Fibroblast of upper back skin (primary cell): ENCODE measurements at regions not wholly inside any gene's neighbourhood (a gene's known extent, or its start where the extent isn't known, plus 50 kb on each side); places are given as distances from the start of the nearest gene placed in this dataset.

ENCODE experiments used
- DNase-seq: peaks from one replicate; pipeline ENCODE4 v3.0.0-alpha.2; 2013

DNA sequence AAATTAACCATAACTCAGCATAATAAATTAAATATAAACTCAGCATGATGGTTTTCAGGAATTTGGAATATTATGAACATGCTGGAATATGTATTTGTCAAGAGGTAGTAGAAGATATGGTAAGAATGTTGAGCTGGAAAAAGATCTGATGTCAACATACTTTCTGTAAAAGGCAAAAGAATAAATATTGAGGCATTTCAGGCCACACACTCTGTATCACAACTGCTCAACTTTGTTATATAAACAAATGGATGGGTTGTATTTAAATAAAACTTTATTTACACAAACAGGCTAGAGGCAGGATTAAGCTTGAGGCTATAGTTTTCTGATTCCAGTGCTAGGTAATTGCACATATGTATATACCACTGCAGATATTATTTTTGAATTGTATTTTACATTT is 1409.4 kb downstream of the MRPL39 start:
- DNase-seq: peak; percentile 47

DNA sequence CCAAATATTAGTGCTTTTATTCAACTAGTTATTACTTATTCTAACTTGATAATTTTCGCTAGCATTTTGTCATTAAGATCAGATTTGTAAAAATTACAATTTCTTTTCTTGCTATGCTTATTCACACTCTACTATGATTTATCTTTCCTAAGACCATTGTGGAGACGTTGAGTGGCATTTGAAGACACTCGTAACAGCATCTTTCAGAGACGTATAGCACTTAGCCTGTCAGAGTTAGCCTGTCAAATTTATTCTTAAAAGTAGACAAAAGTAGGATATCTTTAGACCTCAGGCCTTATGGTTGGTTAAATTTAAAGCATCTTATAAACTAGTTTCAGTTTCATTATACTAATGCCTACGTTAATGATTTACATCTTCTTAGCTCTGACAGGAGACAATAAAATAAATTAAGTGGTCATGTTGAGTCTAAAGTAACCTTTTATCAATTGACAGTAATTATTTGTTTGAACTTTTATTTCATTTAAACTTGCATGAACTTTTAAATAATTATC is 1410.1 kb downstream of the MRPL39 start:
- DNase-seq: no peak

DNA sequence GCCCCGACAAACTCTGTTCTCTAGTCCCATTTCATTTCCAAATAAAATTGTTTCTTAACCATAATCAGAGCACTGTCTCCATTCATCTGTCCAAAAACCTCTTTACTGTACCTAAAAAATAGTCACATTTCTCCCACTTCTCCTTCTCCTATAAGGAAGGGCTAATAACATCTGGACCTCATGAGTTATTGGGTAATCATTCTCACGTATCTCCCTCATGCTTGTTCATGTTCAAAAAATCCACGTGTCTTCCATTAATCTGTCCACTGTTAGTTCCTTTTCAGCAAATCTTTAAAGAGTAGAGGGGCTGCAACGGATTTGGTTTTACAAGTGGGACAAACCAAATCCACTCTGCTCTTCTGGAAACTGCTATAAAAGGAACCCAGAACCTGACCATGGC is 1418.8 kb downstream of the MRPL39 start:
- peak; percentile 57 for DNase-seq

DNA sequence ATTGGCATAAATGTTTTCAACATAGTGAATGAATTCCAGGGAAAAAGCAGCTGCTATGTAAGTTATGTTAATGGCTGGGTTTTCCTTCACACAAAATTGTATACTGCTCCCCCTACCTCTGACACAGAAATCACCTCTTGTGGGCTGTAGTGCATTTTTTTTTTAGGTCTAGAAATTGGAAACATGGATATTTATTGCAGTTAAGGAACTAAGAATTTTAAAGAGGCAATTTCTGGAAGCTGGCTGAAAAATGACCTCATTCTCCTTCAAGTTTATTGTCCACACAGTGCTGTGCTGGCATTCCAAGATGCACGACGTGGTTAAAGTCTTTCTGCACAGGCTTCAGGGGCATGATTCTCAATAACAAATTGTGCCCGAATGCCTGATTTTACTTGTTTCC is 1424.2 kb downstream of the MRPL39 start:
- DNase-seq: peak; percentile 64

DNA sequence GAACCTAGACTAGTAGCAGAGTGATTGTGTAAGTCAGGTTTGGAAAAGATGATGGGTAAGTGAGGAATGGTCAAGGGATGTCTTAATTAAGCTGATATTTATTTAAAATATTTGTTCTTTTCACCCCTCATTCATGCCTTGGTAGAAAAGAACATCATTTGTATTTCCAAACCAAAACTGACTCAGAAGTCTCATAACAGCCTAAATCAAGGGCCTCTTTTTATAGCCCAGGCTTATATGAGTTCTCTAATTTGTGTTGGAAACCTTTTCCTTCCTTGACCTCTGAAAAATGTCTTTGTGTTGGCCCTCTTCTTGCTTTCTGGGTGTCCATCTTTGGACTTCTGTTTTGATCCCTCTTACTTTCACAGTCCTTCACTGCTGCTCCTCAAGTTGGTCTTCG is 1428.2 kb downstream of the MRPL39 start:
- DNase-seq: no peak

DNA sequence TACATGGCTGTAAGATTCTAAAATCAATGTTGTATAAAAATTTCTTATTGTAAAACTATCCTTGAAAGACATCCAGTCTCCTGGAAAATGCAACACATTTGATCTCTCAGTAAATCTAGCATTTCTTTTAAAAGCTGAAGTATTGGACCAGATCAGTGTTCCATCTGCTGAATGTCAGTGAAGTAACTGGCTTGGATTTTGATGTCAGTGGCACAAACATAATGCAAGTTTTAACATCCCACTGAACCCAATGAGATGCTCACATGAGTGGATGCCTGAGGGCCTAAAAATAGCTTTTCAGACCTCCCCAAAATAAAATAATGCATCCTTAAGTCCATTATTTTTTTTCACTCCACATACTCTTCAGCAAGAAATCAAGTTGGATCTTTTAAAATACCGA is 1432.2 kb downstream of the MRPL39 start:
- DNase-seq: no peak

DNA sequence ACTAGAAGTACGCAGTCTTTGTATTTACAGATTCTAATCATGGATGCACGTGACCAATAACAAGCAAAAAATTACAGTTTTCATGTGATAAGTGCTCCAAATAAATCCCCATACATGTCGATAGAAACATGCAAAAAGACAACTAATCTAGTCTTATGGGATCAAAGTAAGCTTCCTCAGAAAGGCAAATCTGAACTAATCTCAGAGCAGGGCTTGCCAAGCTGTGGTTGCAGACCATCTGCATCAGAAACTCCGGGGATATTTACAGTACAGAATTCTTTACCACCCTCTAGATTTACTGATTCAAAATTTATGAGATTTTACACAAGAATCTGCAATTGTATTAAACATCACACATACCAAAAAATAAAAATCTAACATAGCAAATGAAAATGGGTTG is 1435.5 kb downstream of the MRPL39 start:
- no peak for DNase-seq

DNA sequence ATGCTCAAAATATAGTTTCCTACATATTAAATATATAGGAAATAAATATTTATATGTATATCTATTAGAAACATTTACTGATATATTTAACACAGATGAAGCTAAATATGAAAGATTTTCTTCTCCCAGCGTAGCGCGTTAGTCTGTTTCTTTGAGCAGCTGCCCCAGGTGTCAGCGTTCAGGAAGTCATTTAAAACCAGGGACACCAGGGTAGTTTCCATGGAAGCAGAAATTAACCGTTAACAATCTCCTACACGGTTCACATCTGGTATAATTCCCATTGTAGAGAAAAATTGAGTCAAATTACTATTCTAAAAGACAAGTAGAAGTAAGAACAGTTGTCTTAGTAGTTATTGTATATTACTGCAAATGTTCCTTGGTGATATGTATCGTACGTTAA is 1443.7 kb downstream of the MRPL39 start:
- no peak for DNase-seq

DNA sequence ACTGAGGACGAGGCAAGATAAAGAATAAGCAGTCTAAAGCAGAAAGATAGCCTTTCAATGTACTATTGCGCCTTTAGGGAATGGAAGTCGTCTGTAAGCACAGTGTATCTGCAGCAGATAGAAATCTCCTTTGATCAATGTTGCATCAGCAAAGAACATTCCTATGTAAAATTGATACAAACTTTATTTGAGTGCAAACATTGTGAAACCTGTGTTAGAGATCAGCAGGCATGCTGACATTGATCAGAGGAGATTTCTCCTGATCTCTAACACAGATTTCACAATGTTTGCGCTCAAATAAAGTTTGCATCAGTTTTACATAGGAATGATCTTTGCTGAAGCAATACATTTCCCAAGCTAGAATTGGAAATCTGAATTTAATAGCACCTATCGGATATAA is 1446.8 kb downstream of the MRPL39 start:
- no peak for DNase-seq

DNA sequence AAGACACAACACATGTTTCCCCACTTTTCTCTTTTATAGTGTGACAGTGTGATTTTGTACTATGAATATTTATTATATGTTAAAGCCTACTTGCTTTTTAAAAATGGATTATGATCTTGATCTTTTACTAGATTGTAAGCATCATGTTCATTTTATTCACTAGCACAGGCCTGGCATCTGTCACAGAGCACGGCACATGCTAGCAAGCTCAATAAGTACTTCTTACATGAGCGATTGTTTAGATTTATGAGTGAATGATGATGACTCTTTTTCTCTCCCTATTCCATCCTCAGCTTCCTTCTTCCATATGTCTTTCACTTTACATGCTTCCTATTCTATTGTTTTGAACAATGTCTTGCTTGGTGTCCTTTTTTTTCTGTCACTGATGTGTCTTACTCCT is 1454.1 kb downstream of the MRPL39 start:
- no peak for DNase-seq

DNA sequence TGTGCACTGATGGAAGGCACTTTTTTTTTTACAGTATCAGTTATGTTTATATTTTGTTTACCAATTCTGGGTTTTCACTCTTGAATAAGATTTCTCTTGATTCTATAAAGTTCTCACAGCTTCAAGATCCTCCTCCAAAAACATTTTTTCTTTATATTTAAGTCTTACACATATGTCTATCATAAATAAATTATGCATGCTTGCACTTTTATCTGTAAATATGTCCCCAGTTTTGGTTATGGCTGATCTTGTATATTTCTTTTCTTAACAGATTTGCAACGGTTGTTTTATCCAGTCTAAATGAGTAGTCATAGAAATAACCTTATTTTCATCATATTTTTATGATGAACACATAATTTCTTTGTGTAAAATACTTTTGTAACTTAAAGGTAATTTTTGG is 1456.5 kb downstream of the MRPL39 start:
- no peak for DNase-seq

DNA sequence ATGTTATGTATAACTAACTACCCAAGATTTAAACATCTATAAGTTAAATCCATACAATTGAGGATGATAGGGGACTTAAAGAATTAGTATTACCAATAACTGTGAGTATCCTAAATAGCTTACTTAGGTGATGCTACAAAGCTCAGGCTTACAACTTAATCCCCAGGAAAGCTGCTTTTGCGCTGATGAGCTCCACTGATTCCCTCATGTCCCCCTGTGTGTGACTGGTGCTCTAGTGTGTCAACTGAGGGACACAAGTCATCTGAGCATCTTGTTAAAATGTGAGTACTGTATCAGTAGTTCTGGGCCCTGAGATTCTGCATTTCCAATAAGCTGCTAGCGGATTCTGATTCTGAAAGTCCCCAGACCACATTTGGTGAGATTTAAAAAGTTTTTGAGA is 1458.8 kb downstream of the MRPL39 start:
- no peak for DNase-seq

DNA sequence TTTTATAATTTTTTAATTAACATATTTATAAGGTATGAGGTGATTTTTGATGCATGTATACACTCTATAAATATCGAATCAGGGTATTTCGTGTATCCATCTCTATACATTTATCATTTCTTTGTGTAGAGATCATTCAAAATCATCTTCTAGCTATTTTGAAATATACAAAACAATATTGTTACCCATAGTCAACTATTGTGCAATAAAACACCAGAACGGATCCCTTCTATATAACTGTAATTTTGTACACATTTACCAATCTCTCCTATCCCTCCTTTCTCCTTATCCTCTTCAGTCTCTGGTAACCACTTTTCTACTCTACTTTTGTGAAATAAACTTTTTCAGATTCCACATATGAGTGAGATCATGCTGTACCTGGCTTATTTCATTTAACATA is 1459.6 kb downstream of the MRPL39 start:
- no peak for DNase-seq

DNA sequence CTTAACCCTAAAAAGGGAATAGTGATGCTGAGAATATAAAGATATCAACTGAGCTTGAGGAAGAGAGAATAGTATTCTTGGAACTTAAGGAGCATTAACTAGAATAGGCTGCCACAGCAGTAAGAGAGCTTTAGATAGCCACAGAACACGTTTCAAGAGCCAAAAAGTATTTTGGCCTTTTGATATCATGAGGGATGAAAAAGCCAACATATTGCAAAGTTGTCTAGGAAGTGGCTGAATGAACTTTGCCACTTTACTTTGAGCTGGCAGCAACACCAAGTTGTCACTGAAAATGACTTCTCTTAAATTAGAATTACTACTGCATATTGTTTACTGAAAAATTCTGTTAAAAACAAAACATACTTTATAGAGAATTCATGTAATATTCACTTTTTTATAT is 1476.2 kb downstream of the MRPL39 start:
- no peak for DNase-seq

DNA sequence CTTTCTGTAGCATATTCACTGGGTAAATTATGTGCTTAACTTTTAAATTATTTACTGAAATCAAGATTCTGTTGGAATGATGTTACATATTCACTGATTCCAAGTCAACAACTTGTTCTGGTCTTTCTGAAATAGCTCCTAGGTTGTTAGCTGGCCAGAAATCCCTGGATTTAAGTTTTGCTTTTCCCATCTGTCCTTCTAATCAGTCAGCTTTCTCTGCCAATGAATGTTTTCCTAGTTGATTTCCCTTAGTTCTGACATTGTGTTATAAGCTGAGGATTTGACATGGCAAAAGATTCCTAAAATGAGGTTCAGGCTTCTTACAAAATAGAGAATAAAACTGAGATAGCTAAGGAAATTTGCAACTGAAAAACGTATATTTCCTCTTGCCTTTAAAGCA is 1479.6 kb downstream of the MRPL39 start:
- no peak for DNase-seq

DNA sequence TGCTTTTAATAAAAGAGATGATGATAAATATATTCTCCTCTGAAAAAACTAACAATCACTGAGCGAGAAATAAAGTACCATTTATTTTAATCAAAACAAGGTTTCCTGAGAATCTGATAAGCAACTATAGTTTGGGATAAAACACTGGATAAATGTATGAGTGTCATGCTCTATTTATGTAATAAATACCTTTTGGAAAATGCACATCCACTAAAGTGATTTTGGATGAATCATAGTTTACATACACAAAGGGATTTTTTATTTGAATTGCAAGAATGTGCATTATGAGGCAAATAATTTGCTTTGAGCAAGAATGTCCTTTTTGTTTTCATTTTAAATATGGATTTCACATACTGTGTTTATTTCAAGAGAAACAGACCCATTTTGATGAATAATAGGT is 1483.5 kb downstream of the MRPL39 start:
- DNase-seq: peak; percentile 3

DNA sequence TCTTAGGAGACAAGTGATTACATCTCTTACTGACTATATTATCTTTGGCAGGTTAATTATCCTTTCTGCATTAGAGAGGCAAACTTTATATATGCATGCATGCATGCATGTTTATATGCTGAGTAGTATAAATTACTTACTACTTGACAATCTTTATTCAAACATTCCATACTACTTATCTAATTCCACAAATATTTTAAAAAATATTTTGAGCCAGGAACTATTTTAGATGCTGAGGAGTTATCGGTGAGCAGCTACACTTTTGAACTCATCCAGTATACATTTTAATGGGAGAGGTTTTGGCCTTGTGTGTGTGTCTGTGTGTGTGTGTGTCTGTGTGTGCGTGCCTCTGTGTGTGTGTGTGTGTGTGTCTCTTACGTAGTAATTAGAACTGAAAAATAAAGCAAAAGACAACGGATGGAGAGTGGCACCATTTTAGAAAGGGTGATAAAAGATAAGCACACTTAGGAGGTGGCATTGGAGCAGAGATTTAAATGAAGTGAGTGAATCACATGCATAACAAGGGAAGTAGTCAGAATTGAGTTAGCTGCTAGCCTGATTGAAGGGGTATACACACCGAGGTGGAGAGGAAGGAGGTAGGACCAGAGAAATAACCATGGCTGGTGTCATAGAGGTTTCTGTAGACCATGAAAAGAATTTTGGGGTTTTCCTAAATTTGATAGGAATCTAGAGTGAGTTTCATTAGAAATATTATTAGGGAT is 1488.4 kb downstream of the MRPL39 start:
- peak; percentile 70 for DNase-seq

DNA sequence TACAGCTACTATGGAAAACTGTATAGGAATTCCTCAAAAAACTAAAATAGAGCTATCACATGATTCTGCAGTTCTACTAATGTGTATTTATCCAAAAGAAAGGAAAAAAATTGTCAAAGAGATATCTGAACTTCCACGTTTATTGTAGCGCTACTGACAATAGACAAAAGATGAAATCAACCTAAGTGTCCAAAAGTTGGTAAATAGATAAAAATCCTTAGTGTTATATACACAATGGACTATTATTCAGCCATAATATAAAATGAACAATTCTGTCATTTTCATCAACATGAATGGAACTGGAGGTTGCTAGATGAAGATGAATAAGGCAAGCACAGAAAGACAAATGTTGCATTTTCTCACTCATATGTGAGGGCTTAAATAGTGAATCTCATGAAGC is 1492.1 kb downstream of the MRPL39 start:
- no peak for DNase-seq

DNA sequence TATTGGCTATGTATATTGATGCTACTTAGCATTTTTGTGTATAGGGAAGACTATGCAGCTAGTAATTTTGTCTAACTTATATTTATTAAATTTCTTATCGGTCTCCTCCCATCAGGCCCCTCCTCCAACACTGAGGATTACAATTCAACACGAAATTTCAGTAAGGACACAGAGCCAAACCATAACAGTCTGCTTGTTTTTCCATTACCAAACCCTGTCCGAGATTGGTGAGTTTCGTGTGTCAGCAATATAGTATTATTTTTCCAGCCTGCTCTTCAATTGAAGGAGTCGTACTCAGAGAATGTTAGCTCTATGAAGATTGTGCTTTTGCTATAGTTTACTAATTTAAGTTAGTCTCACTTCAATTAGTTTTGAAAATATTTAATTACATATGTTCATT is 1495.3 kb downstream of the MRPL39 start:
- DNase-seq: peak; percentile 24

DNA sequence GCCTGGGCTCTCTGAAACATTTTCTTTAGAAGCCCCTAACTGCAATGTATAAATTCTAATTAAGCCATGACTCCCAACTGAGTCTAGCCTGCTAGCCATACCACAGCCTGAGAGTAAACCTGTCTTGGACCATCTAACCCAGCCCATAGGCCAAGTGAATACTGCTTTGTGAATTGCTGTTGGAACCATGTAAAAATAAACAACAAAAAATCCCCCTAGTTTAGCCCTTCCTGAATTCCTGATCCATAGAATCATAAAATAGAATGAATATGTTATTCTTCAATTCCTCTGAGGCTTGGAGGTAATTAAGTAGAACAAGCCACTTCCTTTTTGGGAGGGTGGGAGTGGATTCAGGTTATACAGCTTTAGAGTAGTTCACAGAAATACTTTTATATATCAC is 1496.4 kb downstream of the MRPL39 start:
- DNase-seq: peak; percentile 54

DNA sequence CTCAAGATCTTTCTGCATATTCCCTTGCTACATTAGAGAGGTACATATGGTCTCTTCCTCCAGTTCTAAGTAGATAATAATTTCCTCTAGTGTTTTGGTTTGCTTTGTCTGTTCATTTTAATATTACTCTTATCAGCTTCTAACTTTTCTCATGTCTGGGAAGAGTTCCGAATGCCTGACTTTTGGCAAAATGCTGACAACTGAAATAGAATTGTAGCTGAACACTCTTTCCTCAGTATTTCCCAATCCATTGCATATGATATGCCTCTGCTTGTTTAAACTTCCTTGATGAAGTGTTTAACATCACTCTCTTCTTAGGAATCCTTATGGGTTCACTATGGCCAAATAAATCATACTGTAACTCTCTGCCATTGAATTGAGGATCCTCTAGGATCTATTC is 1510.1 kb downstream of the MRPL39 start:
- no peak for DNase-seq

DNA sequence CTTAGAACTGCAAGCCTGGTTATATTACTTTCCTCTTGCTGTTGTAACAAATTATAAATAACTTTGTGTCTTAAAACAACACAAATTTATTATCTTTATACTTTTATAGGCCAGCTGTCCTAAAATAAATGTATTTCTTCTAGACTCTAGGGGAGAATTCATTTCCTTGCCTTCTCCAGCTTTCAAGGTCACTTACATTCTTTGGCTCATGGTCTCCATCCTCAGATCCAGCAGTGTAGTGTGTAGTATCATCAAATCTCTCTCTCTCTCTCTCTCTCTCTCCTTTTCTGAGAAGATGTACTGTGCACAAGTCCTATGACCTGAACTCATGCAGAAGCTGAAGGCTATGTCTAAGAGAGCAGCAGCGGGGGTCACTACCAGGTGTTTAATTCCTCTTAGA is 1510.6 kb downstream of the MRPL39 start:
- DNase-seq: no peak

DNA sequence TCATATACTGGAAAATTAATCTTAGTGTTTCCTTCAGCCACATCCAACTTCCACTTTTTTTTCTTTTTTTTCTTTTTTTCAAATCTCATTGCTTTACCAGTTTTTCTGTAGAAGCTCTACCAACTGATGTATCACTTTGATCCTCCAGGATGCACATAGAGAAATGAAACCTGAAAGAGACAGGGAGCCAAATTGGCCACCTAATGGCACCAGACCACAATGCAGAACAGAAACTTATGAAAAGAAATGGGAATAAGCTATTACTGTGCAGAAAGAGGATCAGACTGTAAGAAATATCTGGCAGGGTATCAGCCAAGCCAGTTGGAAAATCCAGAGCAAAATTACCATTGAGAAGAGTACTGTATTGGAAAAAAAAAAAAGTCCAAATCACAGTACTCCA is 1514.2 kb downstream of the MRPL39 start:
- DNase-seq: no peak

DNA sequence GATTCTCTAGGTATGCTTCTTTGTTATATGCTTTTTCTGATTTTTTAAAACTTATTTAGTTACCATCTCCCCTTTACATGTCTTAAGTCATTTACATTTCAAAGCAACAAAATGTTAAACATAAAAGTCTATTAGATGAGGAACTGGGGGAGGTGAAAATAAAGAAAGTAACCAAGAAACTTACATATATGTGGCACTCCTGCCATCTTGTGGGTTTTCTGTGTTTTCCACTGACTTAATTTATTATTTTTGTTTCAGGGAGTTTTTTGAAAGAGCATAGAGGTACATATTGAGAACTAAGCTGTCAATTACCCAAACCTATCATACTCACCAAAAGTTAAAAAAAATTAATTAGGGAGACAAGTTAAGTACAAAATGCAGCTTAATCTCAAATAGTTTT is 1531.1 kb downstream of the MRPL39 start:
- DNase-seq: no peak

DNA sequence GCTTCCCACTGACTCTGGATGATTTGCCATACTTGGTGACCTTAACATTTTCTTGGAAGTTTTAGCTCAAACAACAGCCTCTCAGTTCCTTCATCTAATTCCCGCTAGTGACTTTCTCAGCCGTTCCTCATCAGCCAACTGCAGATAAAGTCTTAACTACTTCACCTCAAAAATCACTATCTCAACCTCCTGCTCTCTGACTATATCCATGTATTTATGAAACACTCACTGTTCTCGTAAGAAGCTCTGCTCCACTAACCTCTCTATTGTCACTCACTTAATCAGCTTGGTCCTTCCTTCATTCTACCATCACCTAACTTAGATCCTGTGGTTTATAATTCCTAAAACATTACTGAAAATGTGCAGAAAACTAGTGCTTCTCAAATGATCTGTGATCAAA is 1551.6 kb downstream of the MRPL39 start:
- no peak for DNase-seq
